Neural progenitor cell (in vitro differentiated cells): ENCODE measurements at regions not wholly inside any gene's neighbourhood (a gene's known extent, or its start where the extent isn't known, plus 50 kb on each side); places are given as distances from the start of the nearest gene placed in this dataset.

Experiments
- DNase-seq: peaks from one replicate; pipeline ENCODE4 v3.0.0-alpha.2; 2016; ENCODE audit warnings: low spot score
- H2AFZ ChIP-seq: fragments of 200-600 bp; sonication (generic); replicated peaks from 2 replicates; pipeline ENCODE4 v1.6.1; 2016; ENCODE audit warnings: antibody characterized with exemption
- H3F3A ChIP-seq: fragments of 200-600 bp; sonication (generic); 2 replicates; pipeline ENCODE4 v1.6.1; 2016; ENCODE audit warnings: antibody characterized with exemption, low read depth
- H3K27ac ChIP-seq: fragments of 200-600 bp; sonication (generic); 2 replicates; pipeline ENCODE4 v1.5.1; 2016; ENCODE audit warnings: mild to moderate bottlenecking
- H3K27me3 ChIP-seq: fragments of 200-600 bp; sonication (generic); 2 replicates; pipeline ENCODE4 v1.6.1; 2016; ENCODE audit warnings: mild to moderate bottlenecking, moderate library complexity
- H3K36me3 ChIP-seq: fragments of 200-600 bp; sonication (generic); 2 replicates; pipeline ENCODE4 v1.5.1; 2016
- H3K4me1 ChIP-seq: fragments of 200-600 bp; sonication (generic); 2 replicates; pipeline ENCODE4 v1.6.1; 2016; ENCODE audit warnings: mixed run types
- H3K4me2 ChIP-seq: fragments of 200-600 bp; sonication (generic); 2 replicates; pipeline ENCODE4 v1.6.1; 2016
- H3K4me3 ChIP-seq: fragments of 200-600 bp; sonication (generic); 2 replicates; pipeline ENCODE4 v1.5.1; 2016
- H3K79me2 ChIP-seq: fragments of 200-600 bp; sonication (generic); 2 replicates; pipeline ENCODE4 v1.6.1; 2016; ENCODE audit warnings: low read depth
- H3K9ac ChIP-seq: fragments of 200-600 bp; sonication (generic); 2 replicates; pipeline ENCODE4 v1.6.1; 2016
- H3K9me3 ChIP-seq: fragments of 200-600 bp; sonication (generic); 2 replicates; pipeline ENCODE4 v1.5.1; 2016; ENCODE audit warnings: low read depth
- H4K20me1 ChIP-seq: fragments of 200-600 bp; sonication (generic); 2 replicates; pipeline ENCODE4 v1.6.1; 2016; ENCODE audit warnings: low read depth
- H3K27ac Mint-ChIP-seq: 3 replicates; pipeline ENCODE4 v1.8.0; 2021; ENCODE audit warnings: mixed read lengths
- H3K27me3 Mint-ChIP-seq: 2 replicates; pipeline ENCODE4 v1.8.0; 2022; ENCODE audit warnings: low read depth, mild to moderate bottlenecking, inconsistent platforms, moderate library complexity, mixed read lengths; ENCODE audit not compliant: insufficient read depth
- H3K36me3 Mint-ChIP-seq: 3 replicates; pipeline ENCODE4 v1.8.0; 2021; ENCODE audit warnings: mixed read lengths
- H3K4me1 Mint-ChIP-seq: 3 replicates; pipeline ENCODE4 v1.8.0; 2021; ENCODE audit warnings: mixed read lengths
- H3K4me3 Mint-ChIP-seq: 3 replicates; pipeline ENCODE4 v1.8.0; 2021; ENCODE audit warnings: mild to moderate bottlenecking, moderate library complexity, mixed read lengths
- H3K9me3 Mint-ChIP-seq: 3 replicates; pipeline ENCODE4 v1.8.0; 2020; ENCODE audit warnings: mixed read lengths
- EZH2 ChIP-seq: fragments of 200-600 bp; sonication (generic); IDR thresholded peaks from 2 replicates; pipeline ENCODE4 v1.6.1; 2017; ENCODE audit warnings: antibody characterized with exemption, mild to moderate bottlenecking, moderate library complexity
- EZH2phosphoT487 ChIP-seq: fragments of 200-600 bp; sonication (generic); IDR thresholded peaks from 2 replicates; pipeline ENCODE4 v1.6.1; 2017; ENCODE audit warnings: antibody characterized with exemption
- TF ChIP-seq, protein P1 (sequence below): fragments of 200-600 bp; sonication (generic); IDR thresholded peaks from 2 replicates; pipeline ENCODE4 v1.5.1; 2017; ENCODE audit warnings: antibody characterized with exemption, mild to moderate bottlenecking

- Histone ChIP-seq H3F3A (peaks cover 23% of the 10 kb centered on the region), H3K36me3 (no peaks in the 10 kb centered on the region), H3K4me3 (no peak overlapping the region), H3K4me2 (peak overlapping the region; percentile 69), H3K79me2 (peaks cover 63% of the 10 kb centered on the region), H3K4me1 (peaks cover 32% of the 10 kb centered on the region), H3K27me3 (no peaks in the 10 kb centered on the region), H2AFZ (no peak overlapping the region), H3K9me3 (no peaks in the 10 kb centered on the region), H3K27ac (no peak overlapping the region), H4K20me1 (peaks cover 12% of the 10 kb centered on the region), H3K9ac (no peak overlapping the region)
- H3K9me3 Mint-ChIP-seq: peaks cover 2% of the 10 kb centered on the region
- H3K27me3 Mint-ChIP-seq: no peaks in the 10 kb centered on the region
- DNase-seq: peak; percentile 35
- no peaks in the 10 kb centered on the region for H3K36me3 Mint-ChIP-seq
- H3K27ac Mint-ChIP-seq: peak overlapping the region; percentile 19
- peaks cover 17% of the 10 kb centered on the region for H3K4me1 Mint-ChIP-seq
- TF ChIP-seq, protein P1, sequence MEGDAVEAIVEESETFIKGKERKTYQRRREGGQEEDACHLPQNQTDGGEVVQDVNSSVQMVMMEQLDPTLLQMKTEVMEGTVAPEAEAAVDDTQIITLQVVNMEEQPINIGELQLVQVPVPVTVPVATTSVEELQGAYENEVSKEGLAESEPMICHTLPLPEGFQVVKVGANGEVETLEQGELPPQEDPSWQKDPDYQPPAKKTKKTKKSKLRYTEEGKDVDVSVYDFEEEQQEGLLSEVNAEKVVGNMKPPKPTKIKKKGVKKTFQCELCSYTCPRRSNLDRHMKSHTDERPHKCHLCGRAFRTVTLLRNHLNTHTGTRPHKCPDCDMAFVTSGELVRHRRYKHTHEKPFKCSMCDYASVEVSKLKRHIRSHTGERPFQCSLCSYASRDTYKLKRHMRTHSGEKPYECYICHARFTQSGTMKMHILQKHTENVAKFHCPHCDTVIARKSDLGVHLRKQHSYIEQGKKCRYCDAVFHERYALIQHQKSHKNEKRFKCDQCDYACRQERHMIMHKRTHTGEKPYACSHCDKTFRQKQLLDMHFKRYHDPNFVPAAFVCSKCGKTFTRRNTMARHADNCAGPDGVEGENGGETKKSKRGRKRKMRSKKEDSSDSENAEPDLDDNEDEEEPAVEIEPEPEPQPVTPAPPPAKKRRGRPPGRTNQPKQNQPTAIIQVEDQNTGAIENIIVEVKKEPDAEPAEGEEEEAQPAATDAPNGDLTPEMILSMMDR: no peak
- no peak for TF ChIP-seq EZH2phosphoT487
- TF ChIP-seq EZH2: no peak
- peak overlapping the region; percentile 23 for H3K4me3 Mint-ChIP-seq
Observed at GRCh38 chr18:986051-986450, 81.4 kb downstream of the ADCYAP1 start.

DNA sequence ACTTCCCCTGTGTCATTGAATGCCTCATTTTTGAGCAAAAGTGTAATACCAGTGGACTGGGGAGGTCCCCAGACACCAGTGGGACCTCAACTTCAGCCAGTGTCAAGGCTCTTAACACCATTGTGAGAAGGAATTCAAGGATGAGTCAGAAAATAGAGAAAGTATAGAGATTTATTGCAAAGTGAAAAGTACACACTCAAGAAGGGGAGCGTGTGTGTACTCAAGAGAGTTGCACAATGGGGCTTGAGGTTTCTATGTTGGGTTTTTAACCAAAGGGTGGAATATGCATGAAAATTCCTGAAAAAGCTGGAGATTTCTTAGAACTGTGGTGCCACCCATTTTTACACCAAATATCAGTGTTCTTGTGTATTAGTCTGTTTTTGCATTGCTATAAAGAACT lies 81.9 kb downstream of the ADCYAP1 start:
- Mint-ChIP-seq H3K4me1 (peaks cover 17% of the 10 kb centered on the region), H3K36me3 (no peaks in the 10 kb centered on the region), H3K9me3 (peaks cover 2% of the 10 kb centered on the region), H3K4me3 (no peak overlapping the region), H3K27me3 (no peaks in the 10 kb centered on the region), H3K27ac (no peak overlapping the region)
- Histone ChIP-seq H3K36me3 (no peaks in the 10 kb centered on the region), H3K27me3 (no peaks in the 10 kb centered on the region), H3K9ac (no peak overlapping the region), H3K79me2 (peaks cover 67% of the 10 kb centered on the region), H4K20me1 (peaks cover 12% of the 10 kb centered on the region), H3K27ac (no peak overlapping the region), H2AFZ (no peak overlapping the region), H3K4me2 (peak overlapping the region; percentile 69), H3K4me1 (peaks cover 32% of the 10 kb centered on the region), H3F3A (peaks cover 23% of the 10 kb centered on the region), H3K4me3 (no peak overlapping the region), H3K9me3 (no peaks in the 10 kb centered on the region)
- no peak for TF ChIP-seq EZH2
- no peak for DNase-seq

- TF ChIP-seq, protein P1: no peak
- TF ChIP-seq EZH2 (no peak), EZH2phosphoT487 (no peak)
- DNase-seq: no peak
- Histone ChIP-seq H3K9me3 (peaks cover 1% of the 10 kb centered on the region), H3K4me2 (no peak overlapping the region), H3K9ac (no peak overlapping the region), H3F3A (peaks cover 23% of the 10 kb centered on the region), H3K27me3 (no peaks in the 10 kb centered on the region), H3K4me3 (no peak overlapping the region), H3K4me1 (peaks cover 32% of the 10 kb centered on the region), H2AFZ (no peak overlapping the region), H3K36me3 (no peaks in the 10 kb centered on the region), H3K27ac (no peak overlapping the region), H4K20me1 (peaks cover 12% of the 10 kb centered on the region), H3K79me2 (peaks cover 71% of the 10 kb centered on the region)
- Mint-ChIP-seq H3K4me1 (peaks cover 17% of the 10 kb centered on the region), H3K27ac (no peak overlapping the region), H3K36me3 (no peaks in the 10 kb centered on the region), H3K4me3 (no peak overlapping the region), H3K27me3 (no peaks in the 10 kb centered on the region), H3K9me3 (peaks cover 2% of the 10 kb centered on the region)
Observed at GRCh38 chr18:987325-988186, 82.9 kb downstream of the ADCYAP1 start.

DNA sequence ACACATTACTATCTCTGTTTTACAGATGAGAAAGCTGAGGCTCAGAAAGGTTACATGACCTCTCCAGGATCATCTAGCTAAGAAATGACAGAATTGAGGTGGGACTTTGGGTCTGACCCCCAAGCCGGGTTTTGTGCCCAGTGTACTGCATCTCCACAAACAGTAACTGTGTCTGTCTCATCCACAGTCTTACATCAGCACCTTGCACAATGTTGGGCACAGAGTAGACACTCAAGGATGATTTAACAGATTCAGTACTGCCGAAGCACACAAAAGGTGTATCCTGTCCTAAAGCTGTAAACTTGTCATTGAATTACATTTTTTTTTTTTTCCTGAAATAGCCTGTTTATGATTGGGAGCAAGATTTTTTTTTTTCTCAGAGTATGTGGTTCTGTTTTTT lies 84.8 kb downstream of the ADCYAP1 start:
- peaks cover 4% of the 10 kb centered on the region for H3K9me3 ChIP-seq
- no peaks in the 10 kb centered on the region for H3K36me3 ChIP-seq
- Mint-ChIP-seq H3K27me3 (no peaks in the 10 kb centered on the region), H3K27ac (no peak overlapping the region), H3K36me3 (no peaks in the 10 kb centered on the region), H3K4me3 (no peak overlapping the region), H3K9me3 (peaks cover 2% of the 10 kb centered on the region), H3K4me1 (peaks cover 17% of the 10 kb centered on the region)
- H2AFZ ChIP-seq: no peak overlapping the region
- no peak for TF ChIP-seq EZH2phosphoT487
- TF ChIP-seq, protein P1: no peak
- no peak for TF ChIP-seq EZH2
- peaks cover 23% of the 10 kb centered on the region for H3F3A ChIP-seq
- no peak for DNase-seq
- peaks cover 12% of the 10 kb centered on the region for H4K20me1 ChIP-seq
- no peak overlapping the region for H3K4me3 ChIP-seq
- H3K79me2 ChIP-seq: peaks cover 60% of the 10 kb centered on the region
- no peak overlapping the region for H3K27ac ChIP-seq
- peaks cover 26% of the 10 kb centered on the region for H3K4me1 ChIP-seq
- no peak overlapping the region for H3K4me2 ChIP-seq
- H3K27me3 ChIP-seq: no peaks in the 10 kb centered on the region
- no peak overlapping the region for H3K9ac ChIP-seq
